Naive B cell (primary cell): ENCODE measurements at regions not wholly inside any gene's neighbourhood (a gene's known extent, or its start where the extent isn't known, plus 50 kb on each side); places are given as distances from the start of the nearest gene placed in this dataset.

Experiments used
- ATAC-seq, 2 donors: fragments of 150-1000 bp; cut with Tn5 transposase; 2 replicates each; pipeline ENCODE4 v1.10.0; 2021; ENCODE audit warnings: low read depth in 2 of 2, mild to moderate bottlenecking in 2 of 2, moderate library complexity in 2 of 2
- DNase-seq: peaks from one replicate; pipeline ENCODE4 v3.0.0; 2022
- H3K27ac Mint-ChIP-seq, 6 donors: one replicate each; pipeline ENCODE4 v1.8.0; 2020 to 2022; ENCODE audit warnings: mild to moderate bottlenecking in 6 of 6, mixed read lengths in 6 of 6, moderate library complexity in 5 of 6, inconsistent platforms in 2 of 6
- H3K27me3 Mint-ChIP-seq, 3 donors: one replicate each; pipeline ENCODE4 v1.8.0; 2021 to 2022; ENCODE audit warnings: mixed read lengths in 3 of 3, mild to moderate bottlenecking in 1 of 3
- H3K36me3 Mint-ChIP-seq, 2 donors: one replicate each; pipeline ENCODE4 v1.8.0; 2020 to 2022; ENCODE audit warnings: mixed read lengths in 2 of 2, inconsistent platforms in 1 of 2, mild to moderate bottlenecking in 1 of 2
- H3K4me1 Mint-ChIP-seq, 3 donors: one replicate each; pipeline ENCODE4 v1.8.0; 2020 to 2022; ENCODE audit warnings: mixed read lengths in 3 of 3, inconsistent platforms in 1 of 3, mild to moderate bottlenecking in 1 of 3, moderate library complexity in 1 of 3
- H3K4me3 Mint-ChIP-seq, 8 donors: one replicate each; pipeline ENCODE4 v1.8.0; 2020 to 2022; ENCODE audit warnings: mild to moderate bottlenecking in 8 of 8, mixed read lengths in 8 of 8, moderate library complexity in 8 of 8, inconsistent platforms in 2 of 8
- H3K9me3 Mint-ChIP-seq, 7 donors: one replicate each; pipeline ENCODE4 v1.8.0; 2020 to 2022; ENCODE audit warnings: mixed read lengths in 7 of 7, mild to moderate bottlenecking in 5 of 7, inconsistent platforms in 2 of 7, moderate library complexity in 1 of 7

DNA sequence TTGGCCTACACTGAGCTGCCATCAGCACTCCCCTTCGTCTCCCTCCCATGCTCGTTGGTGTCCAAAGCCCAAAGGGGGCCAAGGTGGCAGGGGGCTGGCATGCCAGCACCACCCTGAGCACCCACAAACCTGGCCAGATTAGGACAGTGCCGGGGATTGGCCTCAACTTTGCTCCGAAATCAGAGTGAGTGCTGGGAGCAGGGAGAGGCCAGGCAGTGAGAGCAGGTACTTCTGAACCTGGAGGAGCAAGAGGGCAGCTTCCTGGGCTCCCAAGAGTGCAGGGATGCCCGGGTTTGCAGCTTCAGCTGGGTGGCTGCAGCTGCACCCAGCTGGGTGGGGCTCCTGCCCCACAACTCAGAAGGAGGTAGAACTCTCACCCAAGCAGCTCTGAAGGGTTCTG lies 563.0 kb downstream of the SI start:
- H3K27ac Mint-ChIP-seq = no peak overlapping the region
- H3K27me3 Mint-ChIP-seq = no peaks in the 10 kb centered on the region
- no peaks in the 10 kb centered on the region for H3K36me3 Mint-ChIP-seq
- DNase-seq (no peak), ATAC-seq (no peak)
- H3K4me3 Mint-ChIP-seq = no peak overlapping the region
- peaks cover 2 to 12% (median 7%) of the 10 kb centered on the region in 7 donors for H3K9me3 Mint-ChIP-seq
- no peaks in the 10 kb centered on the region for H3K4me1 Mint-ChIP-seq

DNA sequence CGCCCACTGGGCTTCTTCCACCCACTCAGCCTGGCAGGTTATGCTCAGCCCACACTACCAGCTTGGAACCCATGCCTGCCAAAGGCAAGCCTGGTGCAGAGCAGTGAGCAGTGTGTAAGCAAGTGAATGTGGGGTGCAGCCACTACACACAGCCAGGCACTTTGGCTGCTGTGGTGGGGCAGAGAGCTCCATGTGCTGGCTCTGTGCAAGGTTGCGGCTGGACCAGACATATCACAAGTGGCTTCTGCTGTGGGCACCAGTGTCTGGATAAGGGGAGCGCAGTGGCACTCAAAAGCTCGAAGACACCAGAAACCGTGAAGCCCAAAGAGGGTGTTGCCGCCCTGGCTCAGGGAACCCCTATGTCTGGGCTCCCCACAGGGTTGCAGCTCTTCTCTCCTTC lies 563.7 kb downstream of the SI start:
- no peaks in the 10 kb centered on the region for H3K36me3 Mint-ChIP-seq
- H3K4me1 Mint-ChIP-seq = no peaks in the 10 kb centered on the region
- no peak overlapping the region for H3K27ac Mint-ChIP-seq
- H3K4me3 Mint-ChIP-seq = no peak overlapping the region
- no peaks in the 10 kb centered on the region for H3K27me3 Mint-ChIP-seq
- no peak for ATAC-seq
- peaks cover 2 to 12% (median 6%) of the 10 kb centered on the region in 7 donors for H3K9me3 Mint-ChIP-seq
- DNase-seq = no peak

DNA sequence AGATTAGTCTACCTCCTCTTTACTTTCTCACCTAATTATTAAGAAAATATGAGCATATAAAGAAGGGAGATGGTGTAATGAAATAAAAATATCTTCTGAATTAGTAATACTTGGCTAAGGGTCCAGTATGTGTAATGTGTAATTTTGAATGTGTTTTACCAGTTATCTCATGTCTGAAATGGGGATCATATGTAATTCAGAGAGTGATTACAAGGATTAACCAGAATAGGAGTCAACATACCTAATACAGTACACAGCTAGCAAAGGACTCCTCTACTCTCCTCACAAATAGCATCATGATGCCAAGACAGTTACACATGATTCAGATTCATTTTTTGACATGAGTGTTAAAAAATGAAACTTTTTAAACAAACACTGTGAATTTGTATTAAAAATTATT lies 570.4 kb downstream of the SI start:
- ATAC-seq = no peak
- Mint-ChIP-seq H3K36me3 (no peaks in the 10 kb centered on the region), H3K4me3 (no peak overlapping the region), H3K27me3 (no peaks in the 10 kb centered on the region), H3K9me3 (peaks cover 0 to 5% (median 4%) of the 10 kb centered on the region in 7 donors), H3K27ac (no peak overlapping the region), H3K4me1 (no peaks in the 10 kb centered on the region)
- no peak for DNase-seq

DNA sequence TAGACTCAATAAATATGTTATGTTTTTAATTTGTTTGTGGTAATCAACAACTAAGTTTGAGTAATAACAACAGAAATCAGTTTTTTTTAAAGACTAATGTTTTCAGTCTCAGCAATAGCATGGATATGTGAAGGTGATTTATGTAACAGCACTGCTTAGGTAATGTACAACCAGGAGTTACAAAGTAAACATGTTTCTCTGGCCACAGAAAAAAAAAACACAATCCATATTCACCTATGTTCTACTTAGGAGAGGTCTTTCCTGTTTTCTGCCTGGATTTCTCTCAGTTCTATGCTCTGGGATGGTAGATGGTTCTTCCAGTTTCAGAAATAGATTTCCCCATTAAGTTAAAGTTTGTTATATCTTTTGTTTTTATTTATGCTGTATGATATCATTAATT lies 579.4 kb downstream of the SI start:
- Mint-ChIP-seq H3K27ac (no peak overlapping the region), H3K36me3 (no peaks in the 10 kb centered on the region), H3K4me3 (no peak overlapping the region), H3K27me3 (no peaks in the 10 kb centered on the region), H3K9me3 (peaks cover 0 to 9% (median 4%) of the 10 kb centered on the region in 7 donors), H3K4me1 (no peaks in the 10 kb centered on the region)
- no peak for DNase-seq
- no peak for ATAC-seq

DNA sequence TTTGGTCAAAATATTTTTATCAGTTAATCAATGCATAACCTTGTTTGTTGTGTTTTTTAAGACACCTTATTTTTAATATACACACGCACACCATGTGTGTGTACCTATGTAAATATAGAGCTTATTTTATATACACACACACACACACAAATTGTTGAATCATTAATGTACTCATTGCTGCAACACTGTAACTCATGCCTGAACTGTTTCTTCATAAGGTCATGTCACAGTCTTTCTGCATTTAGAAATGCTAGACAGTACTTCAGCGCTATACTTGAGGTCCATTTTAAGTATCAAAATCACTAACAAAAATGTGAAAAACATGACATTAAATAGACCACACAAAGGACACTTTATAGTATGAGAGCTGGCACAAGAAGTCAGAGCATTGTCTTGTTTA lies 589.4 kb downstream of the SI start:
- Mint-ChIP-seq H3K27me3 (no peaks in the 10 kb centered on the region), H3K4me1 (no peaks in the 10 kb centered on the region)
- no peak for ATAC-seq

DNA sequence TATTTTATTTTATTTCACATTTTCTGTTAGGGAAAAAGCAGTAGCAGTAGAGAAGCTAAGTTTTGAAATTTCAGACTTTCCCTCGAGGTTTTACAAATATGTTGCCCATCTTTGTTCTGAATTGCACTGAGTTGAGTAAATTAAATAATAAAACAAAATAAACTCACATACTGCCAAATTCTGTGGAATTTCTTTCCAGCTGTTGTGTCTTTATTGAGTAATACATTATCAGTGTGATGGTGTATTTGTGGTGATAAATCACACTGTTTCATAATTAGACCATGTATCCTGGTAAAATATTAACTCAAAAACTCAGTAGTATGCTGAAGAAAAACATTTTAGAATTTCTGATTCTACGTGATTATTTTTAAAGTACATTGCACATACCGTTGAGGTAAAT lies 592.1 kb downstream of the SI start:
- no peaks in the 10 kb centered on the region for H3K36me3 Mint-ChIP-seq

More for the DNA sequence above, 589.4 kb downstream of the SI start:
- Mint-ChIP-seq H3K9me3 (peaks cover 0 to 5% (median 0%) of the 10 kb centered on the region in 7 donors), H3K27ac (no peak overlapping the region), H3K36me3 (no peaks in the 10 kb centered on the region), H3K4me3 (no peak overlapping the region)
- no peak for DNase-seq

DNA sequence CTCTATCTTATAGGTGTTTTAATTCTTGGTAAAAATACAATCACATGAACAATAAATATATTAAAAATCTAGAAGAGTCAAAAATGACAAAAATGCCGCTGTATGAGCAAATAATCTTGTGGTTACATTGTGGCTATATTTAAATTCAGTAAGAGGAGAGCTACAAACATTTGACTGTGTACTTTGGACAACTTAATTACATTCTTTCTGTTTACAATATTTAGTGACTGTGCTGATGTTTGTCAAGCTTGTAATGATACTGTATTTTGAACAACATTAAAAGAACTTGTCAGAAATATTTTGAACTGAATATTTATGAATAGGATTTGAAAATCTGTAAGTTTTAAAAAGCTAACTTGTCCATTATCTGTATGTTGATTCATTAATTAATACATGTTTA lies 598.3 kb downstream of the SI start:
- Mint-ChIP-seq H3K27ac (no peak overlapping the region), H3K4me1 (no peaks in the 10 kb centered on the region), H3K27me3 (no peaks in the 10 kb centered on the region), H3K4me3 (no peak overlapping the region), H3K9me3 (peaks cover 0 to 10% (median 3%) of the 10 kb centered on the region in 7 donors), H3K36me3 (no peaks in the 10 kb centered on the region)
- DNase-seq = no peak
- no peak for ATAC-seq

More for the DNA sequence above, 592.1 kb downstream of the SI start:
- DNase-seq (no peak), ATAC-seq (no peak)
- Mint-ChIP-seq H3K4me1 (no peaks in the 10 kb centered on the region), H3K27me3 (no peaks in the 10 kb centered on the region), H3K9me3 (peaks cover 0 to 5% (median 3%) of the 10 kb centered on the region in 7 donors), H3K27ac (no peak overlapping the region), H3K4me3 (no peak overlapping the region)

DNA sequence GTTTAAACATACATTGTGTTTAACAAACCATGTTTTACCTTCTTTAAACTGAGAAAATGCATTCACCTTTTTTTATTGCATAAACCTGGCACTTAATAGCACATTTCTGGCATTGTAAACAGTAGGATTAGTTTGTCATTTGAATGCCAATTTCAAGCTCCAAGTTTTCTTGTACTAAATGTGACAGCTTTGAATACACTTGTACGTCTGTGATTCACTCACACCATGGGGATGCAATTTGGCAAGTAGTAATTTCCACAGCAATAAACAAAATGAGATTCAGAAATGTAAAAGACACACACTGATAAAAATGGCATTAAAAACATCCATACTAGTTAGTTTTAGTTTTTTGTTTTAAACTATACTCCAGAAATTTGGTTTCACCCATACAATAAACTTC lies 598.9 kb downstream of the SI start:
- Mint-ChIP-seq H3K27me3 (no peaks in the 10 kb centered on the region), H3K27ac (no peak overlapping the region), H3K9me3 (peaks cover 0 to 9% (median 3%) of the 10 kb centered on the region in 7 donors), H3K36me3 (no peaks in the 10 kb centered on the region), H3K4me1 (no peaks in the 10 kb centered on the region), H3K4me3 (no peak overlapping the region)
- DNase-seq (no peak), ATAC-seq (no peak)

DNA sequence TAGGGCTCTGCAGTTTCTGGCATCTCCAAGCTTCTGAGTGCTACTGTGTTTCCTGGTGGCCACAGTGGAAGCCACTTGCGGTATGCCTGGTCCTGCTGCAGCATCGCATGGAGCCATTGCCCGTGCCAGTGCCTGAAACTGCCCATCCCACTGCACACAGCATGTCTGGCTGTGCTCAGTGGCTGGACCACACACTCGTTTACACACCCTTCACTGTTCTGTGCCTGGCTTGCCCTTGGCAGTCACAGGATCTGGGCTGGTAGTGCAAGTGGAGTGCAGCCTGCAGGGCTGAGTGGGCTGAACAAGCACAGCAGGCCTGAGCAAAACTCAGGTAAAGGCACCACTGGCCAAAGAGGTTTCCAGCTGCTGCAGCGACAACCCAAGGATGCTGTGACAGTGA lies 600.0 kb downstream of the SI start:
- no peak for DNase-seq
- Mint-ChIP-seq H3K27ac (no peak overlapping the region), H3K36me3 (no peaks in the 10 kb centered on the region), H3K27me3 (no peaks in the 10 kb centered on the region), H3K9me3 (peaks cover 0 to 10% (median 3%) of the 10 kb centered on the region in 7 donors), H3K4me1 (no peaks in the 10 kb centered on the region), H3K4me3 (no peak overlapping the region)
- no peak for ATAC-seq

DNA sequence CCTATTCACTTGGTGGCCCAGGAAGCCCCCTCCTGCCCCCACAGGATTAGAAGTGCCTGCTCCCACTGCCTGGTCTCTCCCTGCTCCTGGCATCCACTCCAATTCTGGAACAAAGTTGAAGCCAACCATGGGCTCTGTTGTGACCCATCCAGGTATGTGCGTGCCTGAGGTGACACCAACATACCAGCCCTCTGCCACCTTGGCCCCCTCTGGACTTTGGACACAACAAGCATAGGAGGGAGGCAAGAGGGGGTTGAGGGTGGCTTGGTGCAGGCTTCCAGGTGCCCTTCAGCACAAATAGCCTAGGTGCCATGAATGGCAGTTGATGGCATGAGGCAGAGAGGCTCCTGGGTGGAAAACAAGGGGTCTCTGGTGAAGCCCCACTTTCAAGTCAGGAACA lies 600.9 kb downstream of the SI start:
- ATAC-seq (no peak), DNase-seq (no peak)
- Mint-ChIP-seq H3K36me3 (no peaks in the 10 kb centered on the region), H3K9me3 (peaks cover 0 to 14% (median 3%) of the 10 kb centered on the region in 7 donors), H3K27me3 (no peaks in the 10 kb centered on the region), H3K4me1 (no peaks in the 10 kb centered on the region), H3K27ac (peak overlapping the region in 1 of 6 donors; percentile 9), H3K4me3 (no peak overlapping the region)

DNA sequence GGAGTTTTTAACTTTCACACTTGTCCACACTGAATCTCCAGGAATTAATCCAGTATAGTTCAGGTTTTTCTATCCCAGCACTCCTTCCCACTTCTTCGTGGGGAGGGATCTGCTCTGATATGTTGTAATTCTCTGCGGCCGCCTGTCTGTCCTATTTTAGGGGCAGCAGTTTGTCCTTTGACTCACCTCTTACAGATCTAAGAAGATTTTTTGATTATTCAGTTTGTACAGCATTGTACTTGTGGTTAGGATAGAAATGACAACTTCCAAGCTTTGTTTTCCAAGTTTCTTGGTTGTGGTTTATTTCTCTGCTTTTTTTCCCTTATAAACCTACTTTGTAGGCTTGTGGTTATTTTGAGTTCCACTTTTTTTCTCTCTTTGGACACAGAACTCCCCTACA lies 601.7 kb downstream of the SI start:
- Mint-ChIP-seq H3K36me3 (no peaks in the 10 kb centered on the region), H3K27me3 (no peaks in the 10 kb centered on the region), H3K9me3 (peaks cover 0 to 14% (median 0%) of the 10 kb centered on the region in 7 donors), H3K27ac (no peak overlapping the region), H3K4me1 (no peaks in the 10 kb centered on the region), H3K4me3 (no peak overlapping the region)
- DNase-seq (no peak), ATAC-seq (no peak)

DNA sequence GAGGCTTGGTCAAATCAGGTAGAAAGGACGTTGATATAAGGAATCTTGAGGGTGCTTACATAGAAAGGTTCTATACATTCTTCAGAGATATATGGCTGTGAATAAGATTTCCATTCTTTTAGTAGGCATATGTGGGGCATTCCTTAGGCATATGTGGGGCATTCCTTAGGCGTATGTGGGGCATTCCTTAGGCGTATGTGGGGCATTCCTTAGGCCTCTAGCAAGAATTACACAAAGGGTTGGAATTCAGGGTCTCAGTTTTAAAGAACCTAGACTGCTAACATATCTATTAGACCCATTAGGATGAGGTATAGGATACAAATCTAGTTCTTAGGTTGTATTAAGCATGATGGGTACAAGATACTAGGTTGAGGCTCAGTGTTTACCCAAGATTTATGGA lies 607.8 kb downstream of the SI start:
- Mint-ChIP-seq H3K4me3 (no peak overlapping the region), H3K9me3 (peaks cover 0 to 48% (median 10%) of the 10 kb centered on the region in 7 donors), H3K36me3 (no peaks in the 10 kb centered on the region), H3K27me3 (no peaks in the 10 kb centered on the region), H3K4me1 (no peaks in the 10 kb centered on the region), H3K27ac (no peak overlapping the region)
- DNase-seq = no peak
- ATAC-seq = no peak

DNA sequence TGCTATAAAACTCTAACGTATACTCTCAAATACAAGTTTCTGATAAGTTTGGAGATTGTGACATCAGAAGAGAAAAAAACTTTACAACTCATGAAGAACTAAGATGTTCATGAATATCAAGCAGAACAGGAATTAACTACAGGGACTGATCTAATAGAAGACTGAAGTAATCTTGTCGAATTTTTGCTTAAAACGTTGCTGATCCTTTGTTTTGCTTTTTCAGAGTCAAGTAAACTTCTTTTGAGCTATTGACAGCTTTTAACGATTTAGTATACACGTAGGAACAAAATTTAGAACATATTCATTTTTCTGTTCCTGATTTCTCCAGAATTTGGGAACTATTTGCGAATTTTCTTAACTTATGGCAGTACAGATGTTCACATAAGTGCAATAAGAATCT lies 610.2 kb downstream of the SI start:
- no peaks in the 10 kb centered on the region for H3K4me1 Mint-ChIP-seq
- H3K9me3 Mint-ChIP-seq = peaks cover 0 to 42% (median 11%) of the 10 kb centered on the region in 7 donors
- DNase-seq (no peak), ATAC-seq (no peak)
- no peak overlapping the region for H3K27ac Mint-ChIP-seq
- no peaks in the 10 kb centered on the region for H3K36me3 Mint-ChIP-seq
- no peaks in the 10 kb centered on the region for H3K27me3 Mint-ChIP-seq
- H3K4me3 Mint-ChIP-seq = no peak overlapping the region

DNA sequence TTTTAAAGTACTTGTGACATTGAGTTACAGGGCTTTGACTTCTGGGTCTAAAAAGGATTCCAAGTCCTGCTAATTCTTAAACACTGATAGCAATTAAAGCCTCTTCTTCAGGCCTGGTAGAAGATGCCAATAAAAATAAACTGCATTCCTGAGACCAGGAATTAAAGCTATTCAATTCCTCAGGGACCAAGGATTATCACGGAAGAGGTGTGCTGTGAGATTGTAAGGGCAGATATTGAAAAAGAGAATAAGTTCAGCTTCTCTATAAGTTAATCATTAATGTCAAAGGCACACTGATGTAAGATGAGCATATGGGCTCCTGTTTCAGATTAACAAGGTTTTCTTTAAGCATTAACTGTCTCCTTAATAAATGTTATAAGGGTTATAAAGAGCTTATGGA lies 611.3 kb downstream of the SI start:
- ATAC-seq (no peak), DNase-seq (no peak)
- Mint-ChIP-seq H3K4me3 (no peak overlapping the region), H3K9me3 (peaks cover 0 to 40% (median 11%) of the 10 kb centered on the region in 7 donors), H3K27ac (no peak overlapping the region), H3K36me3 (no peaks in the 10 kb centered on the region), H3K27me3 (no peaks in the 10 kb centered on the region), H3K4me1 (no peaks in the 10 kb centered on the region)

DNA sequence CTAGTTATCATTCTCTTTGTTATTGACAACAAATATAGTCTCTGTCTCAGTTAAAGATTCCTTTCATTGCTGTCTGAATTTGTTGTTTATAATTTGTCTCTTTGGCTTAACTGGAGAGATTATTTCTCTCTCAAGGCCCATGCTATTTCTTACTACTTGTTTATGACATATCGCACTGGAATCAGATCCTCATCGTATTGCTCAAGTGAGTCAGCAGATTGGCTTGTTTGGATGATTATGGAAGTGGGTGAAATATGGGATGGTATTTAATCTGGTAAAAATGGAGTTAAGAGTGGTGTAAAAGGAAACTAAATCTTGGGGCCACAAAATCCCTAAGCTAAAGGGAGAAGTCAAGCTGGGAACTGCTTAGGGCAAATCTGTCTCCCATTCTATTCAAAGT lies 613.1 kb downstream of the SI start:
- no peak overlapping the region for H3K4me3 Mint-ChIP-seq
- H3K9me3 Mint-ChIP-seq = peaks cover 2 to 40% (median 11%) of the 10 kb centered on the region in 7 donors
- H3K36me3 Mint-ChIP-seq = no peaks in the 10 kb centered on the region
- DNase-seq (no peak), ATAC-seq (no peak)
- no peaks in the 10 kb centered on the region for H3K4me1 Mint-ChIP-seq
- no peaks in the 10 kb centered on the region for H3K27me3 Mint-ChIP-seq
- H3K27ac Mint-ChIP-seq = no peak overlapping the region
